GM13977 (cell line): ENCODE measurements at regions not wholly inside any gene's neighbourhood (a gene's known extent, or its start where the extent isn't known, plus 50 kb on each side); places are given as distances from the start of the nearest gene placed in this dataset.

ENCODE experiments used
- DNase-seq: peaks from one replicate; pipeline ENCODE4 v3.0.0; 2012; ENCODE audit warnings: low spot score
- CTCF ChIP-seq: IDR thresholded peaks from 2 replicates; pipeline ENCODE4 v1.5.1; 2012; ENCODE audit warnings: mild to moderate bottlenecking, control low read depth; ENCODE audit not compliant: insufficient read depth; ENCODE audit errors: extremely low read depth, missing control alignments
- in situ Hi-C: fragments of 300-500 bp; cut with MboI; formaldehyde crosslinking; loops from one replicate; pipeline ENCODE4 v1.12.0; 2022; ENCODE audit warnings: low sequenced_read_pairs, low pct_unique_long_range_greater_than_20kb, mixed read lengths, inconsistent platforms; ENCODE audit not compliant: unreplicated experiment

- no peak for TF ChIP-seq CTCF
Measured at GRCh38 chr5:57410374-57411320, 72.0 kb downstream of the ACTBL2 start.

GRCh38 chr5:57408714-57409113 lies 73.9 kb downstream of the ACTBL2 start:
- DNase-seq, result no peak
- in situ Hi-C loops, result no loop called here
- TF ChIP-seq CTCF, result no peak

More at GRCh38 chr5:57410374-57411320, 72.0 kb downstream of the ACTBL2 start:
- DNase-seq, result no peak
- in situ Hi-C loops, result no loop called here

GRCh38 chr5:57408285-57408684 lies 74.3 kb downstream of the ACTBL2 start:
- TF ChIP-seq CTCF, result no peak
- in situ Hi-C loops, result no loop called here
- no peak for DNase-seq

GRCh38 chr5:57407391-57407790 lies 75.2 kb downstream of the ACTBL2 start:
- no peak for DNase-seq
- no peak for TF ChIP-seq CTCF
- in situ Hi-C loops, result no loop called here

GRCh38 chr5:57406641-57407040 lies 76.0 kb downstream of the ACTBL2 start:
- no peak for DNase-seq
- in situ Hi-C loops, result no loop called here
- TF ChIP-seq CTCF, result no peak

GRCh38 chr5:57405984-57406383 lies 76.6 kb downstream of the ACTBL2 start:
- in situ Hi-C loops, result no loop called here
- no peak for DNase-seq
- TF ChIP-seq CTCF, result no peak
